HEK293 (cell line): ENCODE measurements at regions not wholly inside any gene's neighbourhood (a gene's known extent, or its start where the extent isn't known, plus 50 kb on each side); places are given as distances from the start of the nearest gene placed in this dataset.
"Not testable (repeated sequence)": the region's sequence is repeated elsewhere in the genome, so short reads cannot be mapped to it uniquely, and the experiment has no call there.

Experiments used
- CTCF ChIA-PET: fragments of 350-600 bp; formaldehyde crosslinking; extraction: SDS; loops from one replicate; lab custom pipeline; 2021; ENCODE audit warnings: antibody characterized with exemption; lab: Yijun Ruan, JAX
- POLR2A ChIA-PET: fragments of 300-600 bp; formaldehyde crosslinking; extraction: SDS; loops from one replicate; lab custom pipeline; 2020; ENCODE audit warnings: antibody characterized with exemption, inconsistent platforms; lab: Yijun Ruan, JAX
- H3K27ac ChIP-seq: fragments of 200-500 bp; sonication (Bioruptor generic); 2 replicates; pipeline ENCODE4 v1.5.1; 2014; ENCODE audit warnings: low read depth, low read length, control low read depth, inconsistent platforms; ENCODE audit errors: extremely low read depth
- H3K36me3 ChIP-seq, 2 experiments: fragments of 200-500 bp in 1 of 2; sonication (Bioruptor generic) in 1 of 2; 1 replicate in 1 of 2; 2 replicates in 1 of 2; pipeline ENCODE4 v1.5.1; 2014 to 2017; ENCODE audit warnings: inconsistent platforms in 2 of 2, low read length in 2 of 2; ENCODE audit not compliant: control insufficient read depth in 2 of 2, insufficient read depth in 1 of 2
- H3K4me1 ChIP-seq: fragments of 200-500 bp; sonication (Bioruptor generic); 2 replicates; pipeline ENCODE4 v1.5.1; 2014; ENCODE audit warnings: mild to moderate bottlenecking, low read length, inconsistent platforms; ENCODE audit not compliant: control insufficient read depth, insufficient read depth
- H3K4me3 ChIP-seq: 2 replicates; pipeline ENCODE4 v1.5.1; 2011; ENCODE audit warnings: low read depth, mild to moderate bottlenecking, control low read depth, low read length, moderate library complexity
- H3K9me3 ChIP-seq: fragments of 200-500 bp; sonication (Bioruptor generic); 2 replicates; pipeline ENCODE4 v1.5.1; 2014; ENCODE audit warnings: low read depth, low read length, inconsistent platforms; ENCODE audit not compliant: control insufficient read depth, insufficient read depth
- AEBP2 ChIP-seq: fragments of 450-650 bp; formaldehyde crosslinking; IDR thresholded peaks from 2 replicates; pipeline ENCODE4 v1.5.1; 2016; ENCODE audit warnings: missing biosample characterization, missing genetic modification characterization, borderline replicate concordance
- EGR2 ChIP-seq: fragments of 450-650 bp; formaldehyde crosslinking; IDR thresholded peaks from 2 replicates; pipeline ENCODE4 v1.5.1; 2016; ENCODE audit warnings: low read depth, missing biosample characterization, missing genetic modification characterization
- SCRT1 ChIP-seq: fragments of 450-650 bp; formaldehyde crosslinking; IDR thresholded peaks from 2 replicates; pipeline ENCODE4 v1.5.1; 2016; ENCODE audit warnings: missing biosample characterization, missing genetic modification characterization, borderline replicate concordance
- TCF7L2 ChIP-seq: IDR thresholded peaks from 2 replicates; pipeline ENCODE4 v1.6.1; 2011; ENCODE audit warnings: low read depth, mild to moderate bottlenecking, inconsistent platforms, low read length, moderate library complexity, borderline replicate concordance
- ZBTB10 ChIP-seq: fragments of 450-650 bp; formaldehyde crosslinking; IDR thresholded peaks from 2 replicates; pipeline ENCODE4 v1.5.1; 2016; ENCODE audit warnings: missing biosample characterization, missing genetic modification characterization
- ZEB2 ChIP-seq: fragments of 450-650 bp; formaldehyde crosslinking; IDR thresholded peaks from 2 replicates; pipeline ENCODE4 v1.5.1; 2016; ENCODE audit warnings: missing biosample characterization, missing genetic modification characterization
- ZFP3 ChIP-seq: fragments of 450-650 bp; formaldehyde crosslinking; IDR thresholded peaks from 2 replicates; pipeline ENCODE4 v1.5.1; 2016; ENCODE audit warnings: low read depth, missing biosample characterization, missing genetic modification characterization
- ZNF112 ChIP-seq: fragments of 450-650 bp; formaldehyde crosslinking; IDR thresholded peaks from 2 replicates; pipeline ENCODE4 v1.5.0; 2017; ENCODE audit warnings: missing biosample characterization, missing genetic modification characterization
- ZNF169 ChIP-seq: fragments of 450-650 bp; formaldehyde crosslinking; IDR thresholded peaks from 2 replicates; pipeline ENCODE4 v1.5.1; 2016; ENCODE audit warnings: missing biosample characterization, missing genetic modification characterization
- ZNF423 ChIP-seq: fragments of 450-650 bp; formaldehyde crosslinking; IDR thresholded peaks from 2 replicates; pipeline ENCODE4 v1.5.1; 2016; ENCODE audit warnings: missing biosample characterization, missing genetic modification characterization
- ZNF449 ChIP-seq: fragments of 450-650 bp; formaldehyde crosslinking; IDR thresholded peaks from 2 replicates; pipeline ENCODE4 v1.5.1; 2017; ENCODE audit warnings: missing biosample characterization, mild to moderate bottlenecking, missing genetic modification characterization, moderate library complexity
- ZNF501 ChIP-seq: fragments of 450-650 bp; formaldehyde crosslinking; IDR thresholded peaks from 2 replicates; pipeline ENCODE4 v1.5.1; 2016; ENCODE audit warnings: missing biosample characterization, missing genetic modification characterization
- ZNF521 ChIP-seq: fragments of 450-650 bp; formaldehyde crosslinking; IDR thresholded peaks from 2 replicates; pipeline ENCODE4 v1.5.1; 2017; ENCODE audit warnings: missing biosample characterization, mild to moderate bottlenecking, missing genetic modification characterization
- ZNF670 ChIP-seq: fragments of 450-650 bp; formaldehyde crosslinking; IDR thresholded peaks from 2 replicates; pipeline ENCODE4 v1.5.1; 2016; ENCODE audit warnings: missing biosample characterization, missing genetic modification characterization, low read depth
- ZSCAN23 ChIP-seq: fragments of 450-650 bp; formaldehyde crosslinking; IDR thresholded peaks from 2 replicates; pipeline ENCODE4 v1.5.1; 2016; ENCODE audit warnings: missing biosample characterization, missing genetic modification characterization

- TF ChIP-seq ZSCAN23 (tag by site-specific recombination) = no peak
- no peak for TF ChIP-seq EGR2
- no peak for TF ChIP-seq ZEB2 (tag by site-specific recombination)
- no peak for TF ChIP-seq ZNF423 (tag by site-specific recombination)
- no peak for TF ChIP-seq AEBP2 (tag by site-specific recombination)
- no peak for TF ChIP-seq ZNF449 (tag by site-specific recombination)
- no peak for TF ChIP-seq ZNF112 (tag by site-specific recombination)
- no peak for TF ChIP-seq ZFP3 (tag by site-specific recombination)
- no peak for TF ChIP-seq ZNF169 (tag by site-specific recombination)
- TF ChIP-seq ZNF521 = no peak
- no peak for TF ChIP-seq ZNF501
- no peak for TF ChIP-seq TCF7L2
- no peak for TF ChIP-seq ZBTB10 (tag by site-specific recombination)
- no peak for TF ChIP-seq SCRT1 (tag by site-specific recombination)
- ChIA-PET CTCF (no interaction called here), POLR2A (no interaction called here)
- no peaks in the 10 kb centered on the region for H3K36me3 ChIP-seq
- no peak overlapping the region for H3K4me3 ChIP-seq
- H3K9me3 ChIP-seq = no peaks in the 10 kb centered on the region
- H3K4me1 ChIP-seq = no peaks in the 10 kb centered on the region
- no peak overlapping the region for H3K27ac ChIP-seq
Measured at GRCh38 chr6:164345327-164345726, 930.8 kb downstream of the QKI start.

- Histone ChIP-seq H3K4me1 (no peaks in the 10 kb centered on the region), H3K4me3 (no peak overlapping the region), H3K9me3 (no peaks in the 10 kb centered on the region), H3K36me3 (no peaks in the 10 kb centered on the region), H3K27ac (no peak overlapping the region)
- ChIA-PET POLR2A (no interaction called here), CTCF (no interaction called here)
- TF ChIP-seq ZNF670 = no peak
Measured at GRCh38 chr6:164344801-164345291, 930.3 kb downstream of the QKI start.

GRCh38 chr6:164339442-164339841 is 924.9 kb downstream of the QKI start:
- H3K36me3 ChIP-seq, POLR2A ChIA-PET, H3K4me1 ChIP-seq, H3K9me3 ChIP-seq, CTCF ChIA-PET, H3K4me3 ChIP-seq, H3K27ac ChIP-seq: not testable (repeated sequence)
